Esophagus muscularis mucosa (tissue), 3 donors: ENCODE measurements at regions not wholly inside any gene's neighbourhood (a gene's known extent, or its start where the extent isn't known, plus 50 kb on each side); places are given as distances from the start of the nearest gene placed in this dataset.

ENCODE experiments used
- CTCF ChIP-seq, 3 experiments: fragments of 200-600 bp in 2 of 3; fragments of 450-650 bp in 1 of 3; sonication (generic) in 2 of 3; IDR thresholded peaks; one replicate each; pipeline ENCODE4 v1.5.1; 2017 to 2019; ENCODE audit warnings: antibody characterized with exemption in 3 of 3, mild to moderate bottlenecking in 2 of 3, moderate library complexity in 1 of 3
- POLR2A ChIP-seq: fragments of 450-650 bp; IDR thresholded peaks from one replicate; pipeline ENCODE4 v1.6.1; 2017; ENCODE audit warnings: antibody characterized with exemption, moderate library complexity, mild to moderate bottlenecking, low read depth

GRCh38 chr1:187241971-187242370, 413.2 kb downstream of the PLA2G4A start:
- TF ChIP-seq CTCF (IDR thresholded peaks at IDR 0.05) (no peak), POLR2A (no peak)
